ENCODE measurements at regions not wholly inside any gene's neighbourhood (a gene's known extent, or its start where the extent isn't known, plus 50 kb on each side); places are given as distances from the start of the nearest gene placed in this dataset.
A peak's percentile ranks its signal among the peaks of the same experiment; 100 is the strongest.
"Not testable (repeated sequence)": the region's sequence is repeated elsewhere in the genome, so short reads cannot be mapped to it uniquely, and the experiment has no call there.

- Histone ChIP-seq H3K27me3 (no peaks in the 10 kb centered on the region), H3K27ac (no peak overlapping the region), H3K4me3 (no peak overlapping the region), H3K4me1 (peaks cover 0 to 21% (median 0%) of the 10 kb centered on the region in 10 experiments; a peak in 4 of 20 replicates), H3K9me3 (replicated peaks in 1 of 11) (peaks cover 0 to under 1% (median 0%) of the 10 kb centered on the region in 11 experiments; a peak in 1 of 22 replicates), H3K36me3 (no peaks in the 10 kb centered on the region), H4K20me1 (no peaks in the 10 kb centered on the region), H3K4me2 (no peak overlapping the region), H3K9ac (no peak overlapping the region)
- TF ChIP-seq Cebpa-rat (IDR thresholded peaks at IDR 0.05), result no peak
Observed at GRCh38 chr5:51208296-51208695, 175.0 kb upstream of the ISL1 start.

GRCh38 chr5:51214746-51215145, 168.5 kb upstream of the ISL1 start:
- Histone ChIP-seq H3K9me3 (replicated peaks in 1 of 11) (no peaks in the 10 kb centered on the region), H4K20me1 (no peaks in the 10 kb centered on the region), H3K4me3 (no peak overlapping the region), H3K36me3 (no peaks in the 10 kb centered on the region), H3K4me1 (peaks cover 0 to 56% (median 3%) of the 10 kb centered on the region in 10 experiments; a peak in 7 of 20 replicates), H3K27me3 (no peaks in the 10 kb centered on the region), H3K4me2 (peak overlapping the region in 3 of 11 experiments; percentile 63 to 82 (median 76); a peak in 6 of 22 replicates), H3K27ac (peak overlapping the region in 2 of 11 experiments; percentile 25 to 63; a peak in 4 of 22 replicates), H3K9ac (peak overlapping the region in 1 of 11 experiments; percentile 42; a peak in 2 of 22 replicates)
- TF ChIP-seq Cebpa-rat (IDR thresholded peaks at IDR 0.05), result no peak

DNA sequence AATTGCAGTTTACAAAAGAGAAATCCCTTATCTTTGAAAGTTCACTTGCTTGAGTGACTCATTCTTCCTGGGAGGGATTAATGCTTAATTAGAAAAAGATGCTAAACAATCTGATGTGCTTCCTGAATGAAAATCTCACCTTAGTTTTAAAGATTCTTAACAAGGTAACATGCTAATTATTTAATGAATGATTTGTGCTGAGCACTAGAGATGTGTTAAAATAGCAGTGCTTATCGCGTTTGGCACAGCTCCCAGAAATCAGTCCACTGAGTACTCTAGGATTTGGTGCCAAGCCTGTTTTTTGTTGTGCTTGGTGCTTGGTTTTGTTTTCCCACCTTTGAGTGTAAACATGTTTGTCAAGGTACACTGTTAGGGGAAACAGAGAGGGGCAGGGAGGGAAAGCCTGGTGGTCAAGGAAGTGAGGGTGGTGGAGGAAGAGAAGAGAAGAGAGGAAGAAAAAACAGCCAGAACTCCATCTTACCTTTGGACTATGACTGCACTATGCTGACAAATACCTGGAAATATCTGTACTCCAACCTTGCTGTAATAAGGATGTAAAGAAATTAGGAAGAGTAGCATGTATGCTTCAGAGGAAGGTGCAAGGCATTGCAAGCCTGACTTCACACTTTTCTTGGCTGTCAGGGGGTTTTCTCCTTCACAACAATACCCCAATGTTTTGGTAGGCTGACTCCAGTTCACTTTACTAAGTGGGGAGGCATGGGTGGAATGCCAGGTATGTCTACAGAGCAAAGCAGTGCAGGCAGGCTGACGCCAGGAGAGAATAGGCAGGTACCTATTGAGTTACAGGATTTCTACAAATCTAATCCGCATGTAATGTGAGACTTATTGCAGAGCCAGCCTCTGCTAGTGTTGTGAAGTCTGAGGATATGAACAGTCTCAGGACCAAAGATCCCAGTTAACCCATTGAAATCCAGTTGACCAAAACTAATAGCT, 157.2 kb upstream of the ISL1 start:
- Histone ChIP-seq H3K9me3 (replicated peaks in 1 of 11) (peaks cover 5 to 13% (median 9%) of the 10 kb centered on the region in 11 experiments; a peak in 16 of 22 replicates), H3K4me3 (no peak overlapping the region), H4K20me1 (no peaks in the 10 kb centered on the region), H3K36me3 (no peaks in the 10 kb centered on the region), H3K4me1 (peaks cover 0 to 9% (median 0%) of the 10 kb centered on the region in 10 experiments; a peak in 3 of 20 replicates), H3K27me3 (no peaks in the 10 kb centered on the region), H3K4me2 (no peak overlapping the region), H3K27ac (no peak overlapping the region), H3K9ac (no peak overlapping the region)
- TF ChIP-seq Cebpa-rat (IDR thresholded peaks at IDR 0.05), result no peak

DNA sequence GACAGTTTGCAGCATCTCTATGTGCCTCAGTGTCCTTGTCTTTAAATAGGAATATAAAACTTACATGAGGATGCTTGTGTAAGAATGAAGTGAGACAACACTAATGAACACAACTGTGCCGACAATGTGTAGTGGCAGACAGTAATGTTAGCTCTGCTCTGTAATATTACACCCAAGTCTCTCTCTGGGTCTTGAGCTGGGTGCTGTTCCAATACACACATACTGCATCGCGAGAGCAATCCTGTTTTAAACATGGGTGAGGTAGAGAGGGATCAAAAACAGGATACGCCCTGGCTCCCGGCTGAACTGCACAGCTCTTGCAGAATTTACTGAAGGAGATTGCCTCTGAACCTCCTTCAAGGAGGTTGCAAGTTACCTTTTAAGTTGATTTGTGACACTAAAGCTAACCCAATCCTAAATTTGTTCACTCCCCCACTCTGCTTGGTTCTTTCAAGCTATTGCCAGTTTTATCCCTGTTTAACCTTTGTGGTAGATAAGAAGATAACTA, 155.2 kb upstream of the ISL1 start:
- H3K4me1 ChIP-seq, result peaks cover 0 to 9% (median 0%) of the 10 kb centered on the region in 10 experiments; a peak in 3 of 20 replicates
- H3K4me2 ChIP-seq, result no peak overlapping the region
- H3K9ac ChIP-seq, result no peak overlapping the region
- H3K4me3 ChIP-seq, result no peak overlapping the region
- no peaks in the 10 kb centered on the region for H4K20me1 ChIP-seq
- H3K9me3 ChIP-seq (replicated peaks in 1 of 11), result peaks cover 5 to 23% (median 13%) of the 10 kb centered on the region in 11 experiments; a peak in 16 of 22 replicates
- H3K27ac ChIP-seq, result no peak overlapping the region
- TF ChIP-seq Cebpa-rat (IDR thresholded peaks at IDR 0.05), result no peak
- no peaks in the 10 kb centered on the region for H3K27me3 ChIP-seq
- no peaks in the 10 kb centered on the region for H3K36me3 ChIP-seq

- TF ChIP-seq Cebpa-rat (IDR thresholded peaks at IDR 0.05), result no peak
- peaks cover 5 to 23% (median 13%) of the 10 kb centered on the region in 11 experiments; a peak in 16 of 22 replicates for H3K9me3 ChIP-seq (replicated peaks in 1 of 11)
Observed at GRCh38 chr5:51230336-51230735, 152.9 kb upstream of the ISL1 start.

DNA sequence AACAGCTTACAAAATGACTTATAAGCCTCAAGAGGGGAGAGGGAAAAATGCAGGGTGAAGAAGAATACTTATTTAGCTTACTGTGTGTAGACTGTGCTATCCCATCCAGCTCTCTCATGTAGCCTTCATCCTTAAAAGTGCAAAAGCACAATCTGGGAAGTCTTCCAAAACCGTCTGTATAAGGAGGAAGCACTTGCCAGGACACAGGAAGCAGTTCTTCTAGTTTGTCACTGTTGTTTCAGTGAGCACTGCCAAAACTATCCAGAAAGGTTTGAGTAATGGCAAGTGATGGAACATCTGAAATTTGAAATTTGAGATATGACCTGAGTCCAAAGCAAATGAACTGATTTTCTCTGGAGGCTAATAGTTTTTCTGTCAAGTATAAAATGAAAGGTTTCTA, 140.8 kb upstream of the ISL1 start:
- Histone ChIP-seq H3K4me2 (peak overlapping the region in 1 of 11 experiments; percentile 19; a peak in 1 of 22 replicates), H3K4me3 (no peak overlapping the region), H3K9ac (no peak overlapping the region), H4K20me1 (no peaks in the 10 kb centered on the region), H3K27me3 (no peaks in the 10 kb centered on the region), H3K27ac (no peak overlapping the region), H3K4me1 (no peaks in the 10 kb centered on the region), H3K36me3 (no peaks in the 10 kb centered on the region), H3K9me3 (replicated peaks in 1 of 11) (no peaks in the 10 kb centered on the region)
- TF ChIP-seq Cebpa-rat (IDR thresholded peaks at IDR 0.05), result no peak

More at GRCh38 chr5:51230336-51230735, 152.9 kb upstream of the ISL1 start:
- H3K27ac ChIP-seq, result no peak overlapping the region
- no peaks in the 10 kb centered on the region for H3K36me3 ChIP-seq
- H3K4me3 ChIP-seq, result no peak overlapping the region
- H3K4me2 ChIP-seq, result no peak overlapping the region
- H3K4me1 ChIP-seq, result peaks cover 0 to 8% (median 0%) of the 10 kb centered on the region in 10 experiments; a peak in 3 of 20 replicates
- no peaks in the 10 kb centered on the region for H4K20me1 ChIP-seq
- no peak overlapping the region for H3K9ac ChIP-seq
- H3K27me3 ChIP-seq, result no peaks in the 10 kb centered on the region

- H3K9me3 ChIP-seq (replicated peaks in 1 of 11); H3K9ac ChIP-seq; H3K4me3 ChIP-seq; H3K36me3 ChIP-seq; H3K27me3 ChIP-seq; H4K20me1 ChIP-seq; H3K4me2 ChIP-seq; H3K4me1 ChIP-seq; H3K27ac ChIP-seq: not testable (repeated sequence)
Observed at GRCh38 chr5:51250957-51251356, 132.3 kb upstream of the ISL1 start.

DNA sequence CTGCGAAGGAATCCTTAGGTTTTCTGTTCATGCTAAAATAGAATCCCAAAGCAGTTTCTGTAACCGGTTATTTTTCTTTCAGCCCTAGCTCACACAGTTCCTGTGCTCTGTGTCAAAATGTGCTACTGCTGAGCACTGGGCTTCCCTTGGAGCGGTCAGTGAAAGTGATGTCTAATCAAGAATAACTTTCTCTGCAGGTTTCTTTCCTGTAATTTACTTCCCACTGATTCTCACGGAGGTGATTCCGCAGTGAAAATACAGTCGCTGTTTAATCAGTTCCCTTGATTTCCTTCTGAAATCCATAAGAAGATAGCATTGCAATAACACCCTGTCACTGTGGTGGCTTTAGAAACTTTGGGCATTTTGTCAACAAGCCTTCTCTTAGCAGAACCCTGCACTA, 112.0 kb upstream of the ISL1 start:
- Histone ChIP-seq H3K9ac (no peak overlapping the region), H3K9me3 (replicated peaks in 1 of 11) (no peaks in the 10 kb centered on the region), H3K36me3 (no peaks in the 10 kb centered on the region), H3K27me3 (no peaks in the 10 kb centered on the region), H3K27ac (no peak overlapping the region), H3K4me3 (no peak overlapping the region), H4K20me1 (no peaks in the 10 kb centered on the region), H3K4me1 (no peaks in the 10 kb centered on the region), H3K4me2 (no peak overlapping the region)
- TF ChIP-seq Cebpa-rat (IDR thresholded peaks at IDR 0.05), result no peak

GRCh38 chr5:51273021-51273420, 110.2 kb upstream of the ISL1 start:
- Histone ChIP-seq H4K20me1 (no peaks in the 10 kb centered on the region), H3K27ac (no peak overlapping the region), H3K9ac (no peak overlapping the region), H3K4me1 (no peaks in the 10 kb centered on the region), H3K9me3 (replicated peaks in 1 of 11) (no peaks in the 10 kb centered on the region), H3K4me2 (no peak overlapping the region), H3K36me3 (no peaks in the 10 kb centered on the region), H3K27me3 (no peaks in the 10 kb centered on the region), H3K4me3 (no peak overlapping the region)
- TF ChIP-seq Cebpa-rat (IDR thresholded peaks at IDR 0.05), result no peak

Measured in BLaER1 treated with 17β-estradiol and CSF1 and Interleukin-3, amounts not matched to agents 10 nM and 100 nM (cell line).